ENCODE measurements at regions not wholly inside any gene's neighbourhood (a gene's known extent, or its start where the extent isn't known, plus 50 kb on each side); places are given as distances from the start of the nearest gene placed in this dataset.
"Not testable (repeated sequence)": the region's sequence is repeated elsewhere in the genome, so short reads cannot be mapped to it uniquely, and the experiment has no call there.

DNA sequence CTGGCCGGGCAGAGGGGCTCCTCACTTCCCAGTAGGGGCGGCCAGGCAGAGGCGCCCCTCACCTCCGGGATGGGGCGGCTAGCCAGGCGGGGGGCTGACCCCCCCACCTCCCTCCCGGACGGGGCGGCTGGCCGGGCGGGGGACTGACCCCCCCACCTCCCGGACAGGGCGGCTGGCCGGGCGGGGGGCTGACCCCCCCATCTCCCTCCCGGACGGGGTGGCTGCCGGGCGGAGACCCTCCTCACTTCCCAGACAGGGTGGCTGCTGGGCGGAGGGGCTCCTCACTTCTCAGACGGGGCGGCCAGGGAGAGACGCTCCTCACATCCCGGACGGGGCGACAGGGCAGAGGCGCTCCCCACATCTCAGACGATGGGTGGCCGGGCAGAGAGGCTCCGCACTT is 66.4 kb upstream of the MEDAG start:
- not testable (repeated sequence) for TF ChIP-seq EZH2 (IDR thresholded peaks at IDR 0.05; ENCODE audit: borderline replicate concordance, low read length)
- TF ChIP-seq, protein P1, sequence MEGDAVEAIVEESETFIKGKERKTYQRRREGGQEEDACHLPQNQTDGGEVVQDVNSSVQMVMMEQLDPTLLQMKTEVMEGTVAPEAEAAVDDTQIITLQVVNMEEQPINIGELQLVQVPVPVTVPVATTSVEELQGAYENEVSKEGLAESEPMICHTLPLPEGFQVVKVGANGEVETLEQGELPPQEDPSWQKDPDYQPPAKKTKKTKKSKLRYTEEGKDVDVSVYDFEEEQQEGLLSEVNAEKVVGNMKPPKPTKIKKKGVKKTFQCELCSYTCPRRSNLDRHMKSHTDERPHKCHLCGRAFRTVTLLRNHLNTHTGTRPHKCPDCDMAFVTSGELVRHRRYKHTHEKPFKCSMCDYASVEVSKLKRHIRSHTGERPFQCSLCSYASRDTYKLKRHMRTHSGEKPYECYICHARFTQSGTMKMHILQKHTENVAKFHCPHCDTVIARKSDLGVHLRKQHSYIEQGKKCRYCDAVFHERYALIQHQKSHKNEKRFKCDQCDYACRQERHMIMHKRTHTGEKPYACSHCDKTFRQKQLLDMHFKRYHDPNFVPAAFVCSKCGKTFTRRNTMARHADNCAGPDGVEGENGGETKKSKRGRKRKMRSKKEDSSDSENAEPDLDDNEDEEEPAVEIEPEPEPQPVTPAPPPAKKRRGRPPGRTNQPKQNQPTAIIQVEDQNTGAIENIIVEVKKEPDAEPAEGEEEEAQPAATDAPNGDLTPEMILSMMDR (conservative IDR thresholded peaks at IDR 0.05 in 1 of 2, IDR thresholded peaks at IDR 0.05 in 1 of 2; ENCODE audit: extremely low read depth in 1 of 2, insufficient read depth in 1 of 2, low read depth in 1 of 2, low read length in 2 of 2): not testable (repeated sequence)
